ENCODE measurements at regions not wholly inside any gene's neighbourhood (a gene's known extent, or its start where the extent isn't known, plus 50 kb on each side); places are given as distances from the start of the nearest gene placed in this dataset.
"Not testable (repeated sequence)": the region's sequence is repeated elsewhere in the genome, so short reads cannot be mapped to it uniquely, and the experiment has no call there.

GRCh38 chr2:107725824-107726223, 100.9 kb upstream of the RGPD4 start:
- not testable (repeated sequence) for TF ChIP-seq POLR2A (IDR thresholded peaks at IDR 0.05; ENCODE audit: low read length); GATA1 (IDR thresholded peaks at IDR 0.05; ENCODE audit: low read depth, low read length)

Data from erythroblast (primary cell).